HG03469 (cell line): ENCODE measurements at regions not wholly inside any gene's neighbourhood (a gene's known extent, or its start where the extent isn't known, plus 50 kb on each side); places are given as distances from the start of the nearest gene placed in this dataset.

Source experiments
- ATAC-seq: cut with Tn5 transposase; IDR thresholded peaks from one replicate; pipeline ENCODE4 v1.9.1; 2021; ENCODE audit warnings: mild to moderate bottlenecking, moderate library complexity, moderate number of reproducible peaks; ENCODE audit not compliant: unreplicated experiment

GRCh38 chr18:64210401-64210949, 61.6 kb upstream of the LINC00305 start:
- ATAC-seq, result no peak

GRCh38 chr18:64208516-64208915, 59.6 kb upstream of the LINC00305 start:
- ATAC-seq, result no peak

GRCh38 chr18:64207820-64208219, 58.9 kb upstream of the LINC00305 start:
- ATAC-seq, result no peak

DNA sequence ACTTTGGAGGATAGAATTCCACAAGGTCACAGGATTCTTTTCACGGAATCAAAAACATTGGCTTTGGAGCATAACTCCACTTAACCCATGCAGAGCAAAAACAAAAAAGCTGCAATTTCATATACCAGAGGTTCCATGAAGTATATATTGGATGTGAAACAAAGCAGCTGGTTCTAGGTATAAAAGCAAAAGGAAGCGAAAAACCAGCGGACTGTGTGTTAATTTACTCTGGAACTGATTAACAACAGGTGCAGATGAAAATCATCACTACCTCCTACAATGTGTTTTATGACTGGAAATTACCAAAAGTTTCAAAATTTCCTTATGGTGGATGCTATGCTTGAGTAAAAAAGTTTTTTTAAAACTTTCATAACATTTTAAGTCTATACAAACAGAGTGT, 54.4 kb upstream of the LINC00305 start:
- no peak for ATAC-seq

GRCh38 chr18:64202863-64203262, 54.0 kb upstream of the LINC00305 start:
- ATAC-seq, result no peak

DNA sequence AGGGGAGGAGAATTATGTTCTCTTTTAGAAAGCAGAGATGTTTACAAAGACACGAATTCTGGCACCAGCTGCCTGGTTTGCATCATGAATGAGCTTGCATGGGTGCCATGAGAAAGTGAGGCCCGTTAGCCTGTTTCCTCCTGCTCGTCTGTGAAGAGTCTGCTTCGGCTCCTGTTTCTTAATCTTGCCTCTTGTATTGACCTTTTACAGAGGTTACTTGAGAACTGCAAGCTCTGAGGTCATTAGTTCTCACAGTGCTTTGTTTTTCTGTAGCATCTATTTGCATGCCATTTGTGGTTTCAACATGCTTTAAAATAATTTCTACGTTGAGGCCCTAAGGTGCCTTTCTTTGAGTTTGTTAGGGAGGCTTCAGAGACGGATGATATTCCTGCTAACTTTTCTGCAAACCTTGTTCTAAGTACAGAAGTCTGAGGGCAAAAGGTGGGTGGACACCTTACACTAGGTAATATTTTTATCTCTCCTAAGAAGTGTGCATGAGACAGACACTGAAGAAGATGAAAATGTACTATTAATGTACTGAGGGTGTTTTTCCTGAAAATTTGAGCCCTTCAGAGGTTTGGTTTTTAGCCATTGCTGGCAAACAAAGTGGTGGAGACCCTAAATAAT, 53.4 kb upstream of the LINC00305 start:
- ATAC-seq, result no peak

- no peak for ATAC-seq
These were observed 52.9 kb upstream of the LINC00305 start for GRCh38 chr18:64201781-64202180.

DNA sequence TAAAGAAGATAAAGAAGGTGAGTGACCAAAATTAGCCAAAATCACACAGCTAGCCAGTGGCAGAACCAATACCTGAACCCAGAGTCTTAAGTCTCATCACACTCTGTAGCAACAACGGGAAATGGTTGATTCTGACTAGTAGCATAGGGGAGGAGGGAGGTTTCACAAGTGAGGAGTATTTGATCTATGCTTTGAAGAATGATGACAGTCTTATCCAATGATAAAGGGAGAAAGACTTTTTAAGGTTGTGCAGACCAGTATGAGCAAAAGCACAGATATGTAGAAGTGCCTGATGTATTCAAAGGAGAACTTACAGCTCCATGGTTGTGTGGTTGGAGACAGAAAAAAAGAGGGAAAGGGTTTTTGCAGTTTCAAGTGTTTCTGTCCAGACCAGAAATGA, 50.7 kb upstream of the LINC00305 start:
- no peak for ATAC-seq
